Left ventricle myocardium inferior (tissue), 1 donor: ENCODE measurements at regions not wholly inside any gene's neighbourhood (a gene's known extent, or its start where the extent isn't known, plus 50 kb on each side); places are given as distances from the start of the nearest gene placed in this dataset.

ENCODE experiments used
- DNase-seq: peaks from one replicate; pipeline ENCODE4 v3.0.0-alpha.2; 2020
- H3K27ac ChIP-seq: fragments of 200-600 bp; replicated peaks from 2 replicates; pipeline ENCODE4 v1.8.0; 2021
- H3K27me3 ChIP-seq: fragments of 200-600 bp; 2 replicates; pipeline ENCODE4 v1.8.0; 2021; ENCODE audit warnings: low read depth
- H3K36me3 ChIP-seq: fragments of 200-600 bp; 2 replicates; pipeline ENCODE4 v1.8.0; 2021
- H3K4me1 ChIP-seq: fragments of 200-600 bp; 2 replicates; pipeline ENCODE4 v1.8.0; 2021
- H3K4me3 ChIP-seq: fragments of 200-600 bp; 2 replicates; pipeline ENCODE4 v1.8.0; 2021; ENCODE audit warnings: mild to moderate bottlenecking, moderate library complexity
- H3K9me3 ChIP-seq: fragments of 200-600 bp; replicated peaks from 2 replicates; pipeline ENCODE4 v1.8.0; 2021
- CTCF ChIP-seq: fragments of 200-600 bp; IDR thresholded peaks from 2 replicates; pipeline ENCODE4 v1.8.0; 2021; ENCODE audit warnings: antibody characterized with exemption, mild to moderate bottlenecking, borderline replicate concordance
- intact Hi-C: fragments of 100-400 bp; cut with micrococcal nuclease; formaldehyde crosslinking; loops from one replicate; pipeline ENCODE4 v1.11.0; 2022
- donor health status: DM: no; HTN: yes; CAD: no; lungs with severe emphysema.

- intact Hi-C loops: no loop called here
- Histone ChIP-seq H3K9me3 (peaks cover 13% of the 10 kb centered on the region), H3K27ac (no peak overlapping the region), H3K4me1 (no peaks in the 10 kb centered on the region), H3K27me3 (no peaks in the 10 kb centered on the region), H3K4me3 (no peak overlapping the region), H3K36me3 (no peaks in the 10 kb centered on the region)
- DNase-seq: no peak
- TF ChIP-seq CTCF: no peak
Observed at GRCh38 chr3:153951276-153951675, 169.9 kb upstream of the ARHGEF26 start.

GRCh38 chr3:153952091-153952490 lies 169.1 kb upstream of the ARHGEF26 start:
- intact Hi-C loops: no loop called here

GRCh38 chr3:153956613-153957012 lies 164.6 kb upstream of the ARHGEF26 start:
- no peak overlapping the region for H3K27ac ChIP-seq
- DNase-seq: no peak
- TF ChIP-seq CTCF: no peak
- H3K4me3 ChIP-seq: no peak overlapping the region
- no peaks in the 10 kb centered on the region for H3K27me3 ChIP-seq
- no peaks in the 10 kb centered on the region for H3K4me1 ChIP-seq
- intact Hi-C loops: no loop called here
- no peaks in the 10 kb centered on the region for H3K9me3 ChIP-seq
- H3K36me3 ChIP-seq: no peaks in the 10 kb centered on the region

More at GRCh38 chr3:153952091-153952490, 169.1 kb upstream of the ARHGEF26 start:
- H3K4me1 ChIP-seq: no peaks in the 10 kb centered on the region
- no peak for TF ChIP-seq CTCF
- DNase-seq: no peak
- H3K27me3 ChIP-seq: no peaks in the 10 kb centered on the region
- no peaks in the 10 kb centered on the region for H3K36me3 ChIP-seq
- H3K9me3 ChIP-seq: peaks cover 6% of the 10 kb centered on the region
- no peak overlapping the region for H3K4me3 ChIP-seq
- H3K27ac ChIP-seq: no peak overlapping the region

- Histone ChIP-seq H3K27me3 (no peaks in the 10 kb centered on the region), H3K4me3 (no peak overlapping the region), H3K9me3 (no peaks in the 10 kb centered on the region), H3K4me1 (no peaks in the 10 kb centered on the region), H3K36me3 (no peaks in the 10 kb centered on the region), H3K27ac (no peak overlapping the region)
- DNase-seq: no peak
- no peak for TF ChIP-seq CTCF
- intact Hi-C loops: no loop called here
Observed at GRCh38 chr3:153957421-153957820, 163.8 kb upstream of the ARHGEF26 start.

- intact Hi-C loops: no loop called here
- no peaks in the 10 kb centered on the region for H3K27me3 ChIP-seq
- no peak for TF ChIP-seq CTCF
- H3K9me3 ChIP-seq: no peaks in the 10 kb centered on the region
- H3K36me3 ChIP-seq: no peaks in the 10 kb centered on the region
- H3K4me3 ChIP-seq: no peak overlapping the region
- H3K27ac ChIP-seq: no peak overlapping the region
- DNase-seq: no peak
- H3K4me1 ChIP-seq: no peaks in the 10 kb centered on the region
Observed at GRCh38 chr3:153958635-153959595, 162.3 kb upstream of the ARHGEF26 start.
